K562 (cell line): ENCODE measurements at regions not wholly inside any gene's neighbourhood (a gene's known extent, or its start where the extent isn't known, plus 50 kb on each side); places are given as distances from the start of the nearest gene placed in this dataset.

Experiments
- ATAC-seq: fragments of 200-7000 bp; cut with Tn5 transposase; 3 replicates; pipeline ENCODE4 v1.9.1; 2020; ENCODE audit warnings: moderate library complexity
- BruUV-seq: library from RNA; stranded (reverse); fragments of 400-500 nt; replicated peaks from 2 replicates; lab custom pipeline; 2021; lab: Mats Ljungman, UMichigan
- CTCF ChIA-PET: fragments of 300-600 bp; formaldehyde crosslinking; extraction: SDS; loops from one replicate; lab custom pipeline; 2021; ENCODE audit warnings: low intra/inter-chr PET ratio; lab: Yijun Ruan, JAX
- POLR2A ChIA-PET: fragments of 300-600, 350-650 bp; sonication (Branson Sonifier 250); formaldehyde crosslinking; extraction: SDS; loops from one replicate; lab custom pipeline; 2021; ENCODE audit warnings: antibody characterized with exemption, inconsistent platforms; lab: Yijun Ruan, JAX
- DNase-seq, 4 experiments: peaks; one replicate each; pipeline versions ENCODE4 v3.0.0 to v3.0.0-alpha.2; 2011 to 2018; ENCODE audit warnings: low spot score in 3 of 4, mixed read lengths in 3 of 4; ENCODE audit errors: extremely low read depth in 1 of 4
- FAIRE-seq: peaks from 2 replicates; lab custom pipeline; 2011; peaks lifted over from hg19 to GRCh38; lab: Jason Lieb, UNC
- H2AFZ ChIP-seq: 2 replicates; pipeline ENCODE4 v1.6.0; 2011; ENCODE audit warnings: low read depth, low read length, control low read depth, inconsistent platforms
- H3K27ac ChIP-seq: fragments of 200-600 bp; 3 replicates; pipeline ENCODE4 v1.8.0; 2011; ENCODE audit warnings: low read depth, mild to moderate bottlenecking, control low read depth, inconsistent platforms, low read length, moderate library complexity, mixed read lengths; ENCODE audit errors: extremely low read depth
- H3K27me3 ChIP-seq, 2 experiments: fragments of 300-600 bp in 1 of 2; 2 replicates in 1 of 2; 3 replicates in 1 of 2; pipeline versions ENCODE4 v1.6.0 to v1.8.0; 2011; ENCODE audit warnings: inconsistent platforms in 2 of 2, low read length in 2 of 2, mild to moderate bottlenecking in 1 of 2, mixed read lengths in 1 of 2, moderate library complexity in 1 of 2; ENCODE audit not compliant: control insufficient read depth in 2 of 2, insufficient read depth in 2 of 2
- H3K36me3 ChIP-seq: fragments of 300-600 bp; 3 replicates; pipeline ENCODE4 v1.8.0; 2011; ENCODE audit warnings: mild to moderate bottlenecking, low read length, inconsistent platforms; ENCODE audit not compliant: control insufficient read depth, insufficient read depth
- H3K4me1 ChIP-seq, 2 experiments: fragments of 200-600 bp in 1 of 2; replicated peaks in 1 of 2; 2 replicates in 1 of 2; 3 replicates in 1 of 2; pipeline versions ENCODE4 v1.5.1 to v1.8.0; 2011; ENCODE audit warnings: inconsistent platforms in 2 of 2, low read length in 2 of 2, mild to moderate bottlenecking in 1 of 2, mixed read lengths in 1 of 2, moderate library complexity in 1 of 2; ENCODE audit not compliant: control insufficient read depth in 2 of 2, insufficient read depth in 2 of 2
- H3K4me2 ChIP-seq: 2 replicates; pipeline ENCODE4 v1.6.1; 2011; ENCODE audit warnings: low read length, control low read depth, inconsistent platforms, mixed read lengths; ENCODE audit not compliant: insufficient read depth
- H3K4me3 ChIP-seq: fragments of 200-600 bp; sonication (generic), shearing (Covaris generic); 2 replicates; pipeline ENCODE4 v1.5.1; 2016; ENCODE audit warnings: control low read depth, inconsistent platforms
- H3K79me2 ChIP-seq: fragments of 200-600 bp; 3 replicates; pipeline ENCODE4 v1.8.0; 2011; ENCODE audit warnings: low read length, inconsistent platforms; ENCODE audit not compliant: control insufficient read depth, insufficient read depth
- H3K9ac ChIP-seq, 2 experiments: 2 replicates each; pipeline versions ENCODE4 v1.6.0 to v1.6.1; 2011; ENCODE audit warnings: low read depth in 2 of 2, low read length in 2 of 2, control low read depth in 1 of 2, inconsistent platforms in 1 of 2, mild to moderate bottlenecking in 1 of 2, mixed read lengths in 1 of 2; ENCODE audit not compliant: insufficient read depth in 1 of 2
- H3K9me1 ChIP-seq: one replicate; pipeline ENCODE4 v1.6.0; 2011; ENCODE audit warnings: inconsistent platforms, mild to moderate bottlenecking, low read length, moderate library complexity; ENCODE audit not compliant: control insufficient read depth, insufficient read depth
- H3K9me3 ChIP-seq: replicated peaks from 2 replicates; pipeline ENCODE4 v1.5.1; 2011; ENCODE audit warnings: low read depth, low read length, inconsistent platforms; ENCODE audit not compliant: control insufficient read depth, insufficient read depth
- H4K20me1 ChIP-seq: replicated peaks from 2 replicates; pipeline ENCODE4 v1.6.1; 2011; ENCODE audit warnings: low read length, inconsistent platforms, mixed read lengths; ENCODE audit not compliant: control insufficient read depth, insufficient read depth
- BACH1 ChIP-seq: fragments of 200-800 bp; sonication (Bioruptor generic); IDR thresholded peaks from 2 replicates; pipeline ENCODE4 v1.6.1; 2016; ENCODE audit warnings: missing genetic modification characterization, missing compliant biosample characterization
- E2F5 ChIP-seq: sonication (generic); formaldehyde crosslinking; IDR thresholded peaks from 2 replicates; pipeline ENCODE4 v1.8.0; 2022; ENCODE audit warnings: mild to moderate bottlenecking, missing genetic modification reagents
- MTA1 ChIP-seq: fragments of 450-650 bp; IDR thresholded peaks from 2 replicates; pipeline ENCODE4 v1.6.1; 2017; ENCODE audit warnings: borderline replicate concordance
- MTF1 ChIP-seq: fragments of 250-450 bp; sonication (Bioruptor Pico); IDR thresholded peaks from 2 replicates; pipeline ENCODE4 v1.9.0; 2021; ENCODE audit warnings: moderate library complexity, mild to moderate bottlenecking, inconsistent platforms, borderline replicate concordance
- NFIC ChIP-seq: fragments of 450-650 bp; IDR thresholded peaks from 2 replicates; pipeline ENCODE4 v1.6.1; 2017; ENCODE audit warnings: mild to moderate bottlenecking, inconsistent platforms
- PATZ1 ChIP-seq: fragments of 250-450 bp; sonication (Bioruptor Pico); IDR thresholded peaks from 2 replicates; pipeline ENCODE4 v1.5.0; 2020; ENCODE audit warnings: mild to moderate bottlenecking, borderline replicate concordance
- PHTF2 ChIP-seq: fragments of 250-450 bp; sonication (Bioruptor Pico); IDR thresholded peaks from 2 replicates; pipeline ENCODE4 v1.5.0; 2021; ENCODE audit warnings: mild to moderate bottlenecking
- ZFP1 ChIP-seq: fragments of 450-650 bp; formaldehyde crosslinking; IDR thresholded peaks from 2 replicates; pipeline ENCODE4 v1.4.0; 2020; ENCODE audit warnings: mild to moderate bottlenecking, mixed read lengths
- ZKSCAN3 ChIP-seq: fragments of 250-450 bp; sonication (Bioruptor Pico); IDR thresholded peaks from 2 replicates; pipeline ENCODE4 v1.4.0; 2020
- ZNF121 ChIP-seq: sonication (generic); formaldehyde crosslinking; conservative IDR thresholded peaks from 2 replicates; pipeline ENCODE4 v1.8.0; 2022; ENCODE audit warnings: missing genetic modification reagents
- ZNF175 ChIP-seq: fragments of 200-800 bp; sonication (Bioruptor generic); IDR thresholded peaks from 2 replicates; pipeline ENCODE4 v1.6.1; 2016; ENCODE audit warnings: low read depth, mild to moderate bottlenecking, missing genetic modification characterization, missing compliant biosample characterization
- ZNF668 ChIP-seq: fragments of 250-450 bp; sonication (Bioruptor Pico); IDR thresholded peaks from 2 replicates; pipeline ENCODE4 v1.8.0; 2022; ENCODE audit warnings: mild to moderate bottlenecking, inconsistent platforms
- ZNF717 ChIP-seq: fragments of 250-450 bp; sonication (Bioruptor Pico); IDR thresholded peaks from 2 replicates; pipeline ENCODE4 v1.5.0; 2021
- WGBS: fragments of 100-300 bp; shearing (Covaris generic); methylation state at CpG from one replicate; pipeline ENCODE4 v1.1.6; 2016; ENCODE audit warnings: low coverage, mixed read lengths; ENCODE audit not compliant: insufficient coverage; ENCODE audit errors: missing lambda C conversion rate; 5-methylcytosine and 5-hydroxymethylcytosine counted together
- in situ Hi-C: fragments of 300-500 bp; cut with MboI; formaldehyde crosslinking; loops from 4 replicates; pipeline ENCODE4 v1.15.0; 2018; ENCODE audit warnings: inconsistent platforms, mixed read lengths
- intact Hi-C: fragments of 100-400 bp; cut with micrococcal nuclease; formaldehyde crosslinking; loops from 2 replicates; pipeline ENCODE4 v1.14.2; 2022

GRCh38 chr20:58571693-58572427 is 56.7 kb upstream of the APCDD1L start:
- Histone ChIP-seq H3K4me1 (peaks cover 0 to 3% of the 10 kb centered on the region in 2 experiments; a peak in 2 of 5 replicates), H3K9me1 (no peaks in the 10 kb centered on the region), H3K4me2 (no peak overlapping the region), H3K27ac (no peak overlapping the region), H3K79me2 (no peaks in the 10 kb centered on the region), H3K9me3 (no peaks in the 10 kb centered on the region; the same call in none of the 2 replicates), H3K27me3 (peaks cover 60 to 61% of the 10 kb centered on the region in 2 experiments), H3K4me3 (no peak overlapping the region), H4K20me1 (no peaks in the 10 kb centered on the region; the same call in 1 of the 2 replicates)
- no peak for DNase-seq
- intact Hi-C loops (no loop called here), in situ Hi-C loops (no loop called here)
- BruUV-seq, result no TSS peak
- CTCF ChIA-PET, result no interaction called here
- TF ChIP-seq ZKSCAN3 (CRISPR knock-in tag) (no peak), PATZ1 (CRISPR knock-in tag) (no peak)
- TF ChIP-seq, all 486 proteins: peak for 0
- ATAC-seq (no peak), FAIRE-seq (no peak)
- 20% methylated on average over 16 of the region's 16 CpGs for WGBS
- POLR2A ChIA-PET, result no interaction called here
- Histone ChIP-seq H3K36me3 (no peaks in the 10 kb centered on the region), H3K9ac (no peak overlapping the region), H2AFZ (no peak overlapping the region)

GRCh38 chr20:58571356-58571692 is 56.1 kb upstream of the APCDD1L start:
- BruUV-seq, result no TSS peak
- DNase-seq (no peak), FAIRE-seq (no peak), ATAC-seq (no peak)
- H3K36me3 ChIP-seq, result no peaks in the 10 kb centered on the region
- H2AFZ ChIP-seq, result no peak overlapping the region
- TF ChIP-seq MTA1 (no peak), ZNF717 (CRISPR knock-in tag) (no peak), NFIC (no peak), ZNF668 (no peak), ZNF121 (CRISPR knock-in tag) (no peak), ZFP1 (no peak), ZNF175 (CRISPR knock-in tag) (no peak), MTF1 (CRISPR knock-in tag) (no peak), BACH1 (tag) (no peak), E2F5 (no peak), PHTF2 (CRISPR knock-in tag) (no peak)
- ChIA-PET CTCF (no interaction called here), POLR2A (no interaction called here)
- intact Hi-C loops (no loop called here), in situ Hi-C loops (no loop called here)
- H3K27ac ChIP-seq, result no peak overlapping the region
- H3K4me2 ChIP-seq, result no peak overlapping the region
- peaks cover 61% of the 10 kb centered on the region in 2 experiments for H3K27me3 ChIP-seq
- 8% methylated on average over 2 of the region's 2 CpGs for WGBS
- no peaks in the 10 kb centered on the region; the same call in 1 of the 2 replicates for H4K20me1 ChIP-seq
- H3K4me1 ChIP-seq, result peaks cover 0 to 3% of the 10 kb centered on the region in 2 experiments; a peak in 2 of 5 replicates
- H3K9me3 ChIP-seq, result no peaks in the 10 kb centered on the region; the same call in none of the 2 replicates
- H3K9ac ChIP-seq, result no peak overlapping the region
- H3K79me2 ChIP-seq, result no peaks in the 10 kb centered on the region
- no peak overlapping the region for H3K4me3 ChIP-seq
- H3K9me1 ChIP-seq, result no peaks in the 10 kb centered on the region
